ENCODE measurements at regions not wholly inside any gene's neighbourhood (a gene's known extent, or its start where the extent isn't known, plus 50 kb on each side); places are given as distances from the start of the nearest gene placed in this dataset.

DNA sequence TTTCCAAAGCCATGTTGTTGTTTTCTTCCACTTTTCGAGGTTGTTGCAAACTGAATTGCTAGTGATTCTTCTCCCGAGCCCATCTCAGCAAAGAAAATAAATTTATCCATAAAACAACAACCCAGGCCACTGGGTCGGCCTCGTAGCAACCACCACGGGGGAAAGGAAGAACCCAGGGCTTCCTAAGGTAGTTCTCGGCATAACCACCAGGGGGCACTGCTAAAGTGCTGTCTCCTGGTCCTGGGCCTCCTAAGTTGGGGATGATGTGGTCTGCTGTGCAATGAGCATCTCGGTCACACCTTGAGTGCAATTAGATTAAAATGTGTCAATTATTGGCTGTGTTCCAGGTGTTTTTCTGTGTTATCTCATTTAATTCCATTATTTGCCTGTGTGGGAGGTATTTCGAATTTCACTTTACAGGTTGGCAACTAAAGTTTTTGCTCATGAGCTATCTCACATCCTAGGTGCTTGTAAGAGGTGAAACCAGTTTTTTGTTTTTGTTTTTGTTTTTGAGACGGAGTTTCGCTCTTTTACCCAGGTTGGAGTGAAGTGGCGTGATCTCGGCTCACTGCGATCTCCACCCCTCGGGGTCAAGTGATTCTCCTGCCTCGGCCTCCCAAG is 102.8 kb upstream of the DAP start:
- no peak overlapping the region for H3K4me3 ChIP-seq (ENCODE audit: low read length)
- peak; percentile 33 for DNase-seq (ENCODE audit: low read depth)
- TF ChIP-seq, protein P1, sequence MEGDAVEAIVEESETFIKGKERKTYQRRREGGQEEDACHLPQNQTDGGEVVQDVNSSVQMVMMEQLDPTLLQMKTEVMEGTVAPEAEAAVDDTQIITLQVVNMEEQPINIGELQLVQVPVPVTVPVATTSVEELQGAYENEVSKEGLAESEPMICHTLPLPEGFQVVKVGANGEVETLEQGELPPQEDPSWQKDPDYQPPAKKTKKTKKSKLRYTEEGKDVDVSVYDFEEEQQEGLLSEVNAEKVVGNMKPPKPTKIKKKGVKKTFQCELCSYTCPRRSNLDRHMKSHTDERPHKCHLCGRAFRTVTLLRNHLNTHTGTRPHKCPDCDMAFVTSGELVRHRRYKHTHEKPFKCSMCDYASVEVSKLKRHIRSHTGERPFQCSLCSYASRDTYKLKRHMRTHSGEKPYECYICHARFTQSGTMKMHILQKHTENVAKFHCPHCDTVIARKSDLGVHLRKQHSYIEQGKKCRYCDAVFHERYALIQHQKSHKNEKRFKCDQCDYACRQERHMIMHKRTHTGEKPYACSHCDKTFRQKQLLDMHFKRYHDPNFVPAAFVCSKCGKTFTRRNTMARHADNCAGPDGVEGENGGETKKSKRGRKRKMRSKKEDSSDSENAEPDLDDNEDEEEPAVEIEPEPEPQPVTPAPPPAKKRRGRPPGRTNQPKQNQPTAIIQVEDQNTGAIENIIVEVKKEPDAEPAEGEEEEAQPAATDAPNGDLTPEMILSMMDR (conservative IDR thresholded peaks at IDR 0.05; ENCODE audit: low read length): peak; percentile 87

GRCh38 chr5:10862085-10862484 is 101.1 kb upstream of the DAP start:
- TF ChIP-seq, protein P1 (conservative IDR thresholded peaks at IDR 0.05; ENCODE audit: low read length): no peak
- no peak overlapping the region for H3K4me3 ChIP-seq (ENCODE audit: low read length)
- DNase-seq (ENCODE audit: low read depth): no peak

- DNase-seq (ENCODE audit: low read depth): no peak
- TF ChIP-seq, protein P1 (conservative IDR thresholded peaks at IDR 0.05; ENCODE audit: low read length): no peak
- H3K4me3 ChIP-seq (ENCODE audit: low read length): no peak overlapping the region
Observed at GRCh38 chr5:10861423-10861790, 100.4 kb upstream of the DAP start.

GRCh38 chr5:10860645-10861422 is 99.8 kb upstream of the DAP start:
- DNase-seq (ENCODE audit: low read depth): peak; percentile 56
- H3K4me3 ChIP-seq (ENCODE audit: low read length): no peak overlapping the region
- TF ChIP-seq, protein P1 (conservative IDR thresholded peaks at IDR 0.05; ENCODE audit: low read length): no peak

DNA sequence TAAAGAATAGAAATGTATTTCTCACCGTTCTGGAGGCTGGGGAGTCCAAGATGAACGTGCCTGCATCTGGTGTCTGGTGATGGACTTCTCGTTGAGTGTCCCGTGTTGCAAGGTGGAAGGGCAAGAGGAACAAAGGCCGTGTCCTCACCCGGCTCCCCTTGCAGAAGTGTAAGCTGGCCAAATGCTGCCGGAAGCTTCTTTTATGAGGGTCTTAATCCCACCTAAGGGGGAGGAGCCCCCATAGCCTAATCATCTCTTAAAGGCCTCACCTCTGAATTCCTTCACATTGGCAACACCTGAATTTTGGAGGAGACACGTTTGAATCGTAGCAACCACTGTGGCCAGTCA is 99.1 kb upstream of the DAP start:
- no peak for DNase-seq (ENCODE audit: low read depth)
- no peak overlapping the region for H3K4me3 ChIP-seq (ENCODE audit: low read length)
- TF ChIP-seq, protein P1 (conservative IDR thresholded peaks at IDR 0.05; ENCODE audit: low read length): no peak

- no peak for DNase-seq (ENCODE audit: low read depth)
- TF ChIP-seq, protein P1 (conservative IDR thresholded peaks at IDR 0.05; ENCODE audit: low read length): no peak
- no peak overlapping the region for H3K4me3 ChIP-seq (ENCODE audit: low read length)
Observed at GRCh38 chr5:10859393-10860195, 98.6 kb upstream of the DAP start.
